HuH-7.5 (cell line): ENCODE measurements at regions not wholly inside any gene's neighbourhood (a gene's known extent, or its start where the extent isn't known, plus 50 kb on each side); places are given as distances from the start of the nearest gene placed in this dataset.

Experiments used
- DNase-seq: peaks from one replicate; pipeline ENCODE4 v3.0.0; 2011; ENCODE audit warnings: low spot score

DNA sequence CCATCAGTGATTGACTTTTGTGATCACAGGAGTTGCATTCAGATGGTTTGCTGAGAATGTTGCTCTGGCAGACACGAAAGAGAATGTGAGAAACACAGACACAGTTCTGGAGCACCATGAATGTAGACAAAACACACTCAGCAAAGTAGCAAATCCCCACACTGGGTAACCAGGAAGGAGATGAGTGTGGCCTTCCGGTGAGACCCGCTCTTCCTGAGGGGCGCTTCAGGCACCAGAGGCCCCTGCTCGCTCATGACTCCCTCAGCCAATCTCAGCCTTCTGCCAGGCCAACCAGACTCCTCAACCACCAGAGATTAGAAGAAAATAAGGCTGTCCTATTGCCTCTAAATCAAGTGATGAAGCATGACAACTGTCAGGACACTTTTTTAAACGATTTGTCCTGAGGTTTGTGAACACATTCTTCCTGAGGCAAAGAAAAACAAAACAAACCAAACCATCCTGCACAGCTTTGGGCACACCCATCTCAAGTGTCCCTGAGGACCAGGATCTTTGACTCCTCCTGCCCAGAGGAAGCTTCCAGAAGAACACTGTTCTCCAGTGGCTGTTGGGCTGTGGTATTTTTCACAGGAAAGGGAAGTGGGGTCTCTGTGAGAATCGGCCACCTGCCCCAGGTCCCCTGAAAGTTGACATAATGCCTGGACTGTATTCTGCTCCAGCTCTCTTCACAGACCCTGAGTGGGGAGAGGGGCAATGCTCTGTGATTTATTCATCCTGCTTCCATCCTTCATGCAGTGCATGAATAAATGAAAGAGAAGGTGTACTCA lies 152.8 kb downstream of the BCL11A start:
- no peak for DNase-seq

DNA sequence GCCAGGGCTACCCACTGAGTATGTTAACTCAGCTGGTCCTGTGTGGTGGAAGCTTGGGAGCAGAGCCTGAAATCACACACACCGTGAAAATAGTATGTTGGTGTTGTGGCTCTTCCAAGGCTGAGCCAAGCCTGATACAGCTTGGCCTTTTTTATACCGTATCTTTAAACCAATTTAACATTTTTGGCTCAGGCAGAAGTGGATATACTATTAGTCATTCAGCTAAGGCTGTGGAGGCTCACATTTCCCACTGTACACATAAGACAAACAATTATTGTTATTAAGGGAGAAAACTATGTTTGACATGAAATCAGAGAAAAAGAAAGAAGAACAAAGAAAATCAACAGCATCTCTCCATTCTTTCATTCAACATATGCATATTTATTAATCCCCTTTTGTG lies 159.0 kb downstream of the BCL11A start:
- no peak for DNase-seq

DNA sequence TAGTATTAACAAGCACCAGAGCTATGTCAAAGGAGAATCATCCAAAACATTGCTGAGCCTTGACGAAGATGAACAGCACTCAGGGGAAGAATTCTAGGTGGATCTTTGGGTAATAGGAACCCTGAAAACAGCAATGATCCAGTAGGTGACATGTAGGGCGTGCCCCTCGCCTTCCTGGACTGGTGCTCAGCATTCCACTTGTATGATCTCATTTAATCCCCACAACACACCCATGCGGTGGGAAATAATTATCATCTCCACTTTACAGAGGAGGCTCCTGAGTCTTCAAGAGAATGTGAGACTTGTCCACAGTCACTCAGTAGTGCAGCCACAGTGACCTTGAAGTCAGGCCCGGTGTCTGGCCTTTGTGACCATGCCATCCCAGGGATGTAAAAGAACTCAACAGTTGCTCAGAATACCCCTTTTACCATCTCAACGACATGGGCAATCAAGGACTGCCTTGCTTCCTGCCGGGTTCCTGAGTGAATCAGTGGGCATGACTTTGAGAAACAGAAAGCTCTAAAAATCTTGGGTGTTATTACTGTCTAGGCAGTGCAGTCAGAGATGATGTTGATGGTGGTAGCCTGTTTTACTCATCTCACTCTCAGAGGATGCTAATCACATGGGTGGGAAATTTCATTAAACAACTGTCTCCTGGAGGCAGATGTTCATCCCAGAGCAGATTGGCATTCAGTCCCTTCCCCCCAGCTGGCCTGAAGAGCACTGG lies 161.6 kb downstream of the BCL11A start:
- DNase-seq, result no peak

DNA sequence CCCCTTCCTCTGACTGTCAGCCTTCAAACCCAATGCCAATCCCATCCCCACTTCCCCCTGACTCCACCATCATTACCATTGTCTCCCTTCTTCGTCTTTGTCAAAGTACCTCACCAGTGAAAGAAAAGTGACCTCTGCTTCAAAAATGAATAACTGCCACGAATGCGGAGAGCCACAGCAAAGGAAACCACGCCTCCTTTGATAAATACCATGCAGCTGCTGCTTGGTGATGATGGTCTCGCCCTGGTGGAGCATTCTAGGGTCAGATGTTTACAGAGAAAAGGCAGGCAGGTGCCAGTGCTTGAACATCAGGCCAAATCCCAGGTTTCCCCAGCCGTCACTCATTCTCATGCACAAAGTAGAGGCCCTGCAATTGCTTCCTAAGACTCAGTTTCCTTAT lies 162.2 kb downstream of the BCL11A start:
- no peak for DNase-seq

DNA sequence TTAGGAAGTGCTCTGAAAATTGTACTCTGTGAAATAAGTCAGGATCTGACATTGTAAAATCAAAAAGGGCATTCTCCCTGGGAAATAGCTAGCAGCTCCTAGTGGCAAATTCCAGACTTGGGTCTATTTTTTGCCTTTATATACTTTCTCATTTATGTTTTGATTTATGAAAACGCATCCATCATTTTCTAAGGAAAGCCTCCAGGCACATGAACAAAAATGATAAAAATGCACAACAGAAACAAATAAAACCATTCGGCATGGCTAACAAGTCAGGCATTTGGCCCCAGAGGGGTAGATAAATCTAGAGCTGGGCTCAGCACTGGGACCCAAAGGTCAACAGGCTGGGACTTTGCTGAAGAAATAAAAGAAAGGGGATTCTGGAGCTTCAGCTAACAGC lies 167.0 kb downstream of the BCL11A start:
- DNase-seq, result no peak

DNA sequence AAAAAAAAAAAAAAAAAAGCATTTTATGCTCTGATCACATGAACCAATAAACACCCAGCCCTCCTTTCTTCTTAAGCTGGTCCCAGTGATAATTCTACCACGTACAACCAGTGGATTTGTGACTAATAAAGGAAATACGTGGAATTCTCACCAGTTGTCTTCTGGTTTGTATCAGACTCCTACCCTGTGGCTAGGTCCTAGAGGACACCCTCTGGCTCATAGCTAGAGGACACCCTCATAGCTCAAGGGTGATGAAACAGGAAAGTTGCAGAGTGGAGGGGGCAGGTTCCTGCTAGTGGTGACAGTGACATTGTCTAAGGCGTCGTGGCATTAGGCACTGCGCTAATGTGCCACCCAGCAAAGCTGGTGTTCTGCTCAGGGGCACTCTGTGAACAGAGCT lies 167.8 kb downstream of the BCL11A start:
- DNase-seq, result no peak

DNA sequence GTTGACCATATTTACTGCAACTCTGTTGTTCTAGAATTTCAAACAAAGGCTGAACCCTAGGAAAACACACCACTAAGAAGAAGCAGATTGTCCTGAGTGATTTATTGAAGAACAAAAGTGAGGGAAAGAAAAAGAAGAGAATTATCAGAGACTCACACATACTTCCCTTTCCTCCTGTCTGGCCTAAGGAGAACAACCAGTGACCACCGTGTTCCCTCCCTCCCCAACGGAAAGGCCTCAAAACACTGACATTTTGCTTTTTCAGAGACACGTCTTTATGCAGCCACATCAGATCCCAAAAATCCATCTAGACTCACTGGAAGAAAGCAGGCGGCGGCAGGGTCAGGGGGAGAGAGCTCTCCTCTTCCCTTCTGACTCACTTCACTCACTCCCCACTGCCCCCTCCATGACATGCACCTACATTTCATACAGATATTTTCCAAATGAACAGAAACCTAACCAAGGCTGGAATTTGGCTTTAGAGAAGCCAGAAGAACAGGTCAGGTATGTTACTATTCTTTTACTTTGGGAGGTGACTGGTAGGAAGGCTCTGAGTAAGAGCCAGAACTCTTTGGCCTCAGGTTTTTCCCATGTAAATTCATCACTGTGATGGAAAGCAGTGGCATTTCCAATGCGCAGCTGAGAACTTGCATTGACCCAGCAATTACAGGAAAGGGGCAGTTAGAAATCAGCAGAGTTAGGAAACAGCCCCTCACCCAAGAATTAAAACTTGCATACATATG lies 169.9 kb downstream of the BCL11A start:
- no peak for DNase-seq

DNA sequence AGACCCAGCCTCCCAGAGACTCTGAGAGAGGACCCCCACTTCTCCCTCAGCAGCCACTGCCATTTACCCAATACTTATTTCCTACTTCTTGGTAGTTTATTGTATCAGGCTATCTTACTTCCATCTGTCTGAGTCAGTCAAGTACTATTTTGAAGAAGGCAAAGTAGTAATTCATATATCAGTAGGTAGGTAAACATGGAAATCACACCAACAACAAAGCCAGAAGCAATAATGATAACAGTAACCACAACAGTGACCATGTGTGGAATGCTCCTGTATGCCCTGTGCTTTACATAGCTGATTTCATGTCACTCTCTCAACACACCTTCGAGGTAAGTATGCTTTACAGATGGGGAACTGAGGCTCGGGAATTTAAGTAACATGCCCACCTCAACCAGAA lies 173.0 kb downstream of the BCL11A start:
- DNase-seq, result no peak

DNA sequence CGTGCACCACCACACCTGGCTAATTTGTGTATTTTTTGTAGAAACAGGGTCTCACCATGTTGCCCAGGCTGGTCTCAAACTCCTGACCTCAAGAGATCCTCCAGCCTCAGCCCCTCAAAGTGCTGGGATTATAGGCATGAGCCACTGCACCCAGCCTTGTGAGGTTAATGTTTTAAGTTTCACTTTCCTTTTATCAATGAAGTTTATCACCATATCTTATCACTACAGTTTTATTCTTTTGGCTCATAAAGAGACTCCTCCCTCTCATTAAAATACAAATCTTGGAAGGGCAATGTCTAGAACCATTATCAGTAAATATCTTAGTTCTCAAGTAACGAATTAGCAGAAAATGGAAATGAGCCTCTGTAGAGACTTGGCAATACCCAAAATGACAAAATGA lies 173.8 kb downstream of the BCL11A start:
- DNase-seq, result no peak

DNA sequence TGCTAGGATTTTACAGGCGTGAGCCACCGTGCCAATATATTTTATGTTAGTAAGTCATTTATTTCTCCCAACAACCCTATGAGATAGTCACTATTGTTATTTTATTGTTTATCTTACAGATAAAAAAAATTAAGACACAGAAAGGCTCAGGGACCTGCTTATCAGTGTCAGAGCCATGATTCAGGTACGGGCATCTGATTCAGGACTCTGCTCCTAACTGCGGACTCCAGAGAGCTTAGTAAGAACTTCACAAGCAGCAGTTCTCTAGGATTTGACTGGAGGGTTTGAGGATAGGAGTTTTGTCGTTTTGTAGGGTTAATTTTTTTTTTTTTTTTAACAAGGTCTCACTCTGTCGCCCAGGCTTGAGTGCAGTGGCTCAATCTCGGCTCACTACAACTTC lies 174.2 kb downstream of the BCL11A start:
- no peak for DNase-seq

DNA sequence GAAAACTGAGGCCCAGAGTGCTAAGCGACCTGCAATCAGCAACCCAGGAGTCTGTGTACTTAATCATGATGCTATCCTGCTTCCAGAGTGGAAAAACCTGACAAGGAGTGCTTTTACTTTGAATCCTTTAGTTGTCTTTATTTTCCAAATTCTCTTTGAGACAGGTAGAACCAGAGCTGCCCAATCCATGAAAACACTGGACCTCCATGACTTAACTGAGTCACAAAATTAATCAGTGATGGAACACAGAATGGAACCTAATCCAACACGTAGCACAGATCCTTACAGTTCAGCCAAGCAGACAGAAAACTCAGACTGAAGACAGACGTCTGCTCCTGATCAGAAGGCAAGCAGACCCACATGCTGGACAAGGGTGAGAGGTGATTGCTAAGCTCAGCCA lies 175.6 kb downstream of the BCL11A start:
- no peak for DNase-seq

DNA sequence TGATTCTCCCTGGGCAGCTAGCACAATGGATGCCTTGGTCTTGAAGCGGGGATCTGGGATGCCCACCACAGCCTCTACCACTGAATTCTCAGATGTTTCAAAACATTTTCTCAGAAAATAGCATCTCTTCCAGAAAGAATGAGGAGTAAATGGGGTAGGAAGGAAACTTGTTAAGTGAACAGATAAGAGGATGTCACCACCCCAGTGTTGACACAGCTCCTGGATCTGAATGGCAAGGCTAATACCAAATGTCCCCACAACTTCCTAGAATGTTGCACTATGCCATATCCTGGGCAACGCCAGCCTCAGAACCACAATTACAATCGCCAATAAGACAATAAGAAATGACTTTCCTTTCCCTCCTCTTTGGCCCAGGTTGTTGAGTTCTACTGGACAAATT lies 177.2 kb downstream of the BCL11A start:
- DNase-seq, result no peak

DNA sequence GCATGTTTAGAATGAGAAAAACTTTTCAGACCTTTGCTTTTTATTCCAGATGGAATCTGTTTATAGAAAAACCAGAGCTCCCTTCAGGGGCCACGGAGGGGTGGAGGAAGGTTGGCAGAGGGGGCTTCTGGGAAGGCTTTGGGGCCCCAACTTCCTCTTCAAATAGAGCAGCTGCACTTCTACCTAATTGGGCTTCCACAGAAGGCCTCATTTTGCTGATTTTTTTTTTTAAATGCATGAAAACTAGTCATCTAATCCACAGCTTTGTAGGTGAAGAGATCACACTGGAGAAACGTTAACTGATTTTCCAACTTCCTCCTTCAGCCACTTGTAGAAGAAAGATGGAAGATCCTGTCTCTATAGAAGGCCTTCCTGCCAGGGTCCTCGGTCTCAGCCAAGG lies 181.8 kb downstream of the BCL11A start:
- no peak for DNase-seq

DNA sequence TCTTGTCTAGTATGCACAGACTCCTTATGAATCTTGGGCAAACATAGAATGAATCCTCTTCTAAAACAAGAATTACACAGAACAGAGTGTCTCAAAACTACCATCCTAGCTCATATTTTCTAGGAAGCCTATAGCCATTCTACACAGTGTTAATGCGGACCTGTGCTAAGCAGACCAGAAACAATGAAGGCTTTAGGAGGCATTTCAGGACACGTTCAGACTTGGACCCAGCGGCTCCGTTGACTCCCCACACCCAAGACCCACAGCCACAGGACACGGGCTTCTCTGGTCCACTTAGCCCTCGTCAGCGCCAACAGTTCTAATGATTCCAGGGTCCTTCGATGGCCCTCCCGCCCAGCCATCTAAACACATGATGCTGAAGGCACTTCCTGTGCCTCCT lies 182.2 kb downstream of the BCL11A start:
- DNase-seq, result no peak

DNA sequence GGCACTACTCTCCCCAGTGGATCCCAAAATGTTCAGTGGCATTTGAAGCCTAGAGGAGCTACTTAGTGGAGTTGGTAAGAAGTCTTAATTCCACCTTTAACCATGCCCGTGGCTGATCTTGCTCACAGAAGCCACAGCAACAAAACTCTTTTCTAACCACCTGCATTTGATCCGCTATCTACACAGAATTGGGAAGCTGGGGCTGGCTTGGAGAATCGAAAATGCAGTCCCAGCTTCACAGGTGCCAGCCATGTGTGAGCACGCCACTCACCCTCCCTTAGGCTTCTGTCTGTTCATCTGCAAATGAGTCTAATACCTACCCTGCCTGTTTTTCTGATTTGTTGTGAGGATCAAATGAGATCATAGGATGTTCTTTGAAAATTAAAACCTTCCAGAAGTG lies 182.6 kb downstream of the BCL11A start:
- DNase-seq, result no peak

DNA sequence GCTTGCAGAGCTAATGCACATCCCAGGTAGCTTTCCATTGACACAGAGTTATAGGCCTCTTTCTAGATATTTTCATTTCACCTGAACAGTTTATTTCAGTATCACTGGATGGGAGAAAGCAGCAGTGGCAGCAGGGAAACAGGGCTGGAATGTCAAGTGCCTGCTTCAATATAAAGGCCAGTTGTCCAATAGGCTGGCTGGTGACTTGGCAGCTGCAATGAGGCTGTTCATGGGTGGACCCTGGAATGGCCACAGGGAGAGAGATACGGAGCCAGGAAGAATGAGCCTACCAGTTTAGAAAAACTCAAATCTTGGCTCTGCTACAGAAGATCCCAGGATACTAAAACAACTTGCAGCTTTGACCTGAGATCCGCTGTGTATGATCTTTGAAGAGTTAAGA lies 185.0 kb downstream of the BCL11A start:
- DNase-seq, result no peak

DNA sequence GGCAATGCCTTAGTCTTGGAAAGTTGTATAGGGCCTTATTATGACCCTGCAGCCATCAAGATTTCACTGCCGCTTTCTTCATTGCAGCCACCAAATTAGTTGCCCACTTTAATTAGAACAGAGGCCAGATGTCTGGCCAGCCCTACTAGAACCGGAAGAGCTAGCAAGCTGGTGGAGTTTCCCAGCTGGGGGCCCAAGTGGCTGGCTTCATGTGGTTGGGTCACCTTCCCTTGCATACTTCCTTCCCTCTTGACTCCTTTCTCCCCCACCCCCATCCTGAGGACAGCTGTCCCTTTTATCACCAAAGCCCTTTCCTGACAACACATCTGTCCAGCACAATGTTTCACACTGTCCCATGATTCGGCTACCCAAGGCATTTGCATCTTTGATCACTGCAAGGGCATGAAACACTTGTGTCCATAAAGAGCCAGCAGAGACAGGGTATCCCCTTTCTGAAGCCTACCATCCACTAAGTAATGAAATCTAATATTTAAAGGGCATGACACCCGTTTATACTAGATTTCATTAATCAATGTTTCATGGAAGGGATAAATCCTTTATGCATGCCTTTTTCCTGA lies 187.2 kb downstream of the BCL11A start:
- DNase-seq, result no peak

DNA sequence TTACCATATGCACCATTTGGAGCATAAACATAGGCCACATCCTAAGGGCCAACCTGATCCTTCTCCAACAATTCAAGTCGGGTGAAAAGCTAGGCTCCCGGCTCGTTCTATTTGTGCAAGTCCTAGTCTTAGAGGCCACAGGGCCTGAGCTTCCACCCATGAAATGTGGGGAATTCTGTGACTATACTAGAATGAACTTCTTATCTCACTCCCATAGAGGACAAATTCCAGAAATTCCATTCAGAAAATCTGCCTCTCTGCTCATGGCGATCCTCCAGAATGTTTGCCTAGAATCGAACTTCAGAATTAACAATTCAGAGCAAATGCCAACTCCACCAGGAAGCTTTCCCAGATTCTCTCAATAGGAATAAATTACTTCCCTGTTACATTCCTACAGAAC lies 187.9 kb downstream of the BCL11A start:
- DNase-seq, result peak; percentile 40

DNA sequence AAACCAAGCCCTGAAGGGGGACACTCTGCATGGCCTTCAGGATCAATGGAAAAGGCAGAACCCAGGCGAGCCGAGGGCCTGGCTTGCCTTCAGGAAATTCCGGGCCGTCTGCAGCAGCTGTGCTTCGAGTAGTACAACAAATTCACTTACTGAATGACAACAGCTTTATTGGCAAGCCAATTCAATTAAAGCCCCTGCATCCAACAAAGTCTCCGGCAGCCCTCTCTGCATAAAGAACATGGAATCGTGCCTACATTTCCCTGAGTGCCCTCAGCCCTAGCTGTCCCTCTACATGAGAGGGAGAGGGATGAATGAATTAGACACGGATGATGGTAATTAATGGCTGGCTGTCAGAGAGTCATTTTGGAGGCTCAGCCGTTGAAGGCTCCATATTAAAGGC lies 189.0 kb downstream of the BCL11A start:
- DNase-seq, result no peak

DNA sequence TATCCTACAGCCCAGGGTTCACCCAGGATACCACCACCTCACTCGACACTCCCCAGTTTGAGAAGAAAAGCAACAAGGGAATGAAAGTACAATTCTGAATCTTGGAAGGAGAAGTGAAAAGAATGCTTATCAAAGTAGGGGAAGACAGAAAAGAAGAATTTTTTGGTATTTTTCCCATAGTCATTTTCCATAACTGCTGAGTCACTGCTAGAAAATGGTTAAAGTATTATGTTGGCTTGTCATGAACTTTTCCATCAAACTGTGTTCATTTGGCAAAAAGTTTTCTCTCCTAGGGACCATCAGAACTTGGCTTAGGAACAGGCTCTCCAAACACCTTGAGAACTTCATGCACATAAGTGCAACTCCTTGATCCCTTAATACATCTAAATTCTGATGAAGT lies 192.0 kb downstream of the BCL11A start:
- DNase-seq, result no peak

DNA sequence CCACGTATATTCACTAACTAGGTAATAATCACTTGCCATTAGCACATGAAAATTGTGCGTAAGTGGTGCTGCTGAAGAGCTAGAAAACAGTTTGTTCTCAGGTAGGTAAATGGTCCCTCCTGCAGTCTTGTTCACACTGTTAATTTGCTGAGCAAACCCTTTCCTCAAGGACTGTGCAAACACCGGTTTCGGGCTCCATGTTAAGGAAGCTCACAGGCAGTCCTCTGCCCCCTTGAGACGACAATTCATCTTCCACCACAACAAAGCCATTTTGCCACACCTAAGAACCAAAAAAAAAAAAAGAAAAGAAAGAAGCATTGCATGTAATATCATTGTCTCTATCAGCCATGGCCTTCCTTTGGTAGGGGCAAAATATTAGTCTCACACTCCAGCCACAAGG lies 193.9 kb downstream of the BCL11A start:
- no peak for DNase-seq

DNA sequence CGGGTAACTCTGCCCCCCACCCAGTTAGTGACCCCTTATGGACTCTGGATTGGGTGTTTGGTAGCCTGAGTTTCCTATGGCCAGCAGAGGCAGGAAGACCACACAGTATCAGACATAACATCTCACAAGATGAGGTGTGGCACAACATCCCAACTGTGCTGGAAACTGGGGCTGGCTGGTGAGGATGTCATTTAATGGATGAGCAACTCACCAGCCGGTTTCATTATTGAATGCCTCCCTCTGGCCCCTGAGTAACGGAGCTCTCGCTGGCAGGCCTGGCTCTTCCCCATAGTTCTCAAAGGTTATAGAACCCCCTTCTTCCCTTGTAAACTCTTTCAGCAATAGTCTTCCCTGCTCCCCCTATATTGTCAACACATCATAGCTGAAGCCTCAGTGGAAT lies 195.0 kb downstream of the BCL11A start:
- no peak for DNase-seq

DNA sequence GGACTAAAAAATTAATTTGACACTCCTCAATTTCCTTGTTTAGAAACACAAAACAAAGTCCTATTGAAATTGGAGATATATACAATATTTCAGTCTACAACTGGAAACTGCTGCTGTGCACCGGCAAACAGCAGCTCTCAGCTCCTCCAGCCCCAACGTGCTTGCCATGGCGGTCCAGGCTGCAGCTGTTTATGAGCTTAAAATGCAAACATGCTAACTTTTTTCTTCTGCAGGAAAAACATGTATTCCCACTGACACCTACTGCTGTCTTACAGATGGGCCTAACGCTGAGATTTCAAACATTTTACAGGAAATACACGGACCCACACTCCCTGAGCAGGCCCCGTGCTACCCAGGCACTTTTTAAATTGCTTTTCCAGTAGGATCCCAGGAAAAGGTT lies 195.5 kb downstream of the BCL11A start:
- no peak for DNase-seq
